Islet of Langerhans (tissue), 1 donor: ENCODE measurements at regions not wholly inside any gene's neighbourhood (a gene's known extent, or its start where the extent isn't known, plus 50 kb on each side); places are given as distances from the start of the nearest gene placed in this dataset.
"Not testable (repeated sequence)": the region's sequence is repeated elsewhere in the genome, so short reads cannot be mapped to it uniquely, and the experiment has no call there.

ENCODE experiments used
- FAIRE-seq: peaks from one replicate; lab custom pipeline; 2011; peaks lifted over from hg19 to GRCh38; lab: Jason Lieb, UNC

- FAIRE-seq: no peak
Measured at GRCh38 chr2:66174491-66174890, 260.4 kb upstream of the MEIS1 start.

- no peak for FAIRE-seq
Measured at GRCh38 chr2:66173645-66174044, 261.3 kb upstream of the MEIS1 start.

DNA sequence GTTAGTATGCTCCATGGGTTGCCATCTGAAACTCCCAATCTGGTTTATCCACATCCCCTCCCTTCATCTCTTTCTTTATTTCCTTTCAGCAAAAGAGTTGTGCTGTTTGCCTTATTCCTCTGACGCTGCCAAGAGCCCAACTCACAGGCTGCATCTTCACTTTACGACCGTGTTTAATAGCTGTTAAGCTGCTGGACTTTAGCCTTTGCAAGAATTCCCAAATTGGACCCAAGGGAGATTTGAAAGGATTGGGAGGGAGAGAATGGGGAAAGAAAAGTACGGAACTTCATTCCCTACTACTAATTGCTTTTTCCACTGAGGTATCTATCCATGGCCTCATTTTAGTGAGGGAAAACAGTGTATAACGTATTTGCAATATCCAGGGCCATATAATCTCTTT lies 263.4 kb upstream of the MEIS1 start:
- FAIRE-seq: no peak

DNA sequence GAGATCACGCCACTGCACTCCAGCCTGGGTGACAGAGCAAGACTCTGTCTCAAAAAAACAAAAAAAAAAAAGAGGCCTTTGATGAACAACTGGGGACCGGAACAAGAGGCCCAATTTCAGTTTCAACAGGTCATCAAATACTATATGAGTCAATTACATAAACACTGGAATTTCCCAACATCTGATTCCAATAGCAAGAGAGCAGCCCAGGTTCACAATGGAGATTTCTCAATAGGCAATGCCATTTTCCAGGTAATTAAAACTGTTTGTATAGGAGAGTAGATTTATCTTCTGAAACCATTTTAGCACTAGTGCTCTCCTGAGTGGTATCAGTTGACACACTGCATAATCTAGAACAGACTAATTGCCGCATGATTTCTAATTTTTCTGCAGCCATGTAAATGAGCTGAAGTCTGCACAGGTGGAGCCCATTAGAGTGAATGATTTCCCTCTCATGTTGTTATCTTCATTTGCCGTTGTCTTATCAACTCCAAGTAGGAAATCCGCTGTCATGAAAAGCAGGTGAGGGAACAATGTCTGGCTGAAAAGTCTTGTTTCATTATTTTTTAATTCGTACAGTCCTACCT lies 264.1 kb upstream of the MEIS1 start:
- FAIRE-seq: no peak

DNA sequence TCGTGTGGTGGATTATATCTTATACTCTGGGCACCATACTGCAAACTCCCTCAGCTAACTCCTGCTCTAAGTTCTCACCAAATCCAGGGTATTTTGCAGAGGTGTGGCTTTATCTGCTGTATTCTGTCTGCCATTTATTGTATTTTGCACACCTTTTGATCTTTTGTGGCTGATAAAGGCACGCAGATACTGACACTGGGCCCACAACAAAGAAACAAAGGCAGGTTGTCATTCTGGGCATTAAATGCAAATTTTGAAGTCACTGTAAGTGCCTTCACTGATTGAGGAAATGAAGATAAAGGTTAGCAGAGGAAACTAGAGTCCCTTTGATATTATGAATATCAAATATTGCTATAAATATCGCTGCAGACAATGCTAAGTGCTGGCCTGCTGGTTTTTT lies 265.8 kb upstream of the MEIS1 start:
- FAIRE-seq: no peak

GRCh38 chr2:66164470-66164869 lies 270.5 kb upstream of the MEIS1 start:
- no peak for FAIRE-seq

DNA sequence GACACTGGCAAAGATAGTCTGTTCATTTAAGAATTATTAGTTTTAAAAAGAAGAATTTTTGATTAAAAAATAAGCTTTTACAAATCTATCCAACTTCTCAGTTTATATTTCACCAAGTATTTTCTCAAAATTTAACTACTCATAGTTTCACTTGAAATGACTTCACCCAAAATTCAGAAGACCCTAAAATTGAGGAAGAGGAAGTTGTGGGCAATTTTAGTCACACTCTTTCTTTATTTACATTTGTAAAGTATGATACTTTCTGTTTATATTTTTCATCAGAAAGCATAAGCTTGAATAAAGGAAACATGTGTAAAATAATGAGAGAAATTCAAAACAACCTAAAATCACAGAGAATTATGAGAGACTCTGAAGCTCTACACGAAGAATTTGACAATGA lies 278.8 kb upstream of the MEIS1 start:
- FAIRE-seq: no peak

DNA sequence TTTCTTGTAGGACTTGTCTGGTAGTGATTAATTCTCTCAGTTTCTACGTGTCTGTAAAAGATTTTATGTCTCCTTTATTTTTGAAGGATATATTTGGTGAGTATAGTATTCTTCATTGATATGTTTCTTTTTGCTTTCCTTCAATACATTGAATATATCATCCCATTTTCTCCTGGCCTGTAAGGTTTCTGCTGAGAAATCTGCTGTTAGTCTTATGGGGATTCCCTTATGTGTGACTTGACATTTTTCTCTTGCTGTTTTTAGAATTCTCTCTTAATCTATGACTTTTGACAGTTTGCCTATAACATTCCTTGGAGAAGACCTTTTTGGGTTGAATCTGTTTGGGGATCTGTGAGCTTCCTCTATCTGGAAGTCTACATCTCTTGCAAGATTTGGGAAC lies 281.0 kb upstream of the MEIS1 start:
- no peak for FAIRE-seq

DNA sequence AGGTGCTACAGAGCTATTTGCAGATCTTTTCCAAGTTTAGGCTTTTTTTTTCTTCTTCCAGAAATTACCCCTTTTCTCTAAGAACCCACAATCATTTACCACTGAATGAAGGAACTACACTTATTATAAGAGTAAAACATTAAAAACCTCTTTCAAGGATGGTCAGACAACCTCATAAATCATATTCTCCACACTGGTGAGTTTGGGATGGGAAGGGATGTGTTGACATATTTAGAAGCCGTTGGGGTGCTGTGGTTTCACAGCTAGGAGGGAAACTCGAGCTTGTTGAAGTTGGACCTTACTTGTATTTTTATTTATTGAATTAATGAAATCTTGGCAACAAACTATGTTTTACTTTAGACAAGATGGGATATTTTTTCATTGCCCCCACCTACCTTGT lies 289.4 kb upstream of the MEIS1 start:
- FAIRE-seq: no peak

DNA sequence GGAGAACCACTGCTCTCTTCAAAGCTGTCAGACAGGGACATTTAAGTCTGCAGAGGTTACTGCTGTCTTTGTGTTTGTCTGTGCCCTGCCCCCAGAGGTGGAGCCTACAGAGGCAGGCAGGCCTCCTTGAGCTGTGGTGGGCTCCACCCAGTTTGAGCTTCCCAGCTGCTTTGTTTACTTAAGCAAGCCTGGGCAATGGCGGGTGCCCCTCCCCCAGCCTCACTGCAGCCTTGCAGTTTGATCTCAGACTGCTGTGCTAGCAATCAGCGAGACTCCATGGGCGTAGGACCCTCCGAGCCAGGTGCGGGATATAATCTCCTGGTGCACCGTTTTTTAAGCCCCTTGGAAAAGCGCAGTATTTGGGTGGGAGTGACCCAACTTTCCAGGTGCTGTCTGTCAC lies 290.6 kb upstream of the MEIS1 start:
- FAIRE-seq: not testable (repeated sequence)

GRCh38 chr2:66137606-66138130 lies 297.3 kb upstream of the MEIS1 start:
- no peak for FAIRE-seq

GRCh38 chr2:66134138-66134701 lies 300.7 kb upstream of the MEIS1 start:
- no peak for FAIRE-seq

- no peak for FAIRE-seq
Measured at GRCh38 chr2:66127656-66128055, 307.3 kb upstream of the MEIS1 start.

DNA sequence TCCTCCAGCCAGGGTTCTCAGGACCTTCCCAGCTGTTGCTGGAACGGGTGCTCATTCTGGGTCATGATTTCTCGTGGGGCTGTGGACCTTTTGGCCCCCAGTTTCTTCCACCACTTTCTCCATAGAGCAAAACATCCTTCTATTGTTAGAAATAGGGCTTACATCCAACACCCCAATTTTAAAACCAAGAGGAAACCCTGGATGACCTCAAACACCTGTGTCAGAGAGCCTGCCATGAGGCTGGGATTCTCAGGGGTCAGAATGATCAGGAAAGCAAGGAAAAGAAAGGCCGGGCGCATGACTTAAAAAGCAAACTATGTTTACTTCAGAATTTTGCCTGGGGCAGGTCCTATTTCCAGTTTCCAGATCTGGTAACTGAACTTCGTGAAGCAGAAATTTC lies 307.9 kb upstream of the MEIS1 start:
- no peak for FAIRE-seq

- FAIRE-seq: no peak
Measured at GRCh38 chr2:66125951-66126350, 309.0 kb upstream of the MEIS1 start.

DNA sequence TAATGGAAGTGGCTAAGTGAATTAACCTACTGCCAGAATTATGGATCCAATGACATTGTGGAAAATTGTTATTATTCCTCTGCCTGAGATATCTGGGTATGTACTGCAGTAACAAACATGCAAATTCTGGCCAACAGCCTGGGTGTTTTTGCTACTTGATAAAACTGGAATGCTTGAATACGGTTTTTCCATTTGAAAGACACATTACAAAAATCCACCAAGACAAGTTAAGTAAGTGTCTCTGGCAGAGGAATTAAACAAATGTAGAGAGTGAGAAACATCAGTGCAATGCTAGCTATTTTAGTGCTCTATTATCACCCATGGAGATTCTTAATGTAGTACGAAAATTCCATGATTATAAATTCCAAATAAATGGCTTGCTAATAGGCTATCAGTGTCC lies 312.4 kb upstream of the MEIS1 start:
- FAIRE-seq: no peak

- no peak for FAIRE-seq
Measured at GRCh38 chr2:66121946-66122345, 313.0 kb upstream of the MEIS1 start.

DNA sequence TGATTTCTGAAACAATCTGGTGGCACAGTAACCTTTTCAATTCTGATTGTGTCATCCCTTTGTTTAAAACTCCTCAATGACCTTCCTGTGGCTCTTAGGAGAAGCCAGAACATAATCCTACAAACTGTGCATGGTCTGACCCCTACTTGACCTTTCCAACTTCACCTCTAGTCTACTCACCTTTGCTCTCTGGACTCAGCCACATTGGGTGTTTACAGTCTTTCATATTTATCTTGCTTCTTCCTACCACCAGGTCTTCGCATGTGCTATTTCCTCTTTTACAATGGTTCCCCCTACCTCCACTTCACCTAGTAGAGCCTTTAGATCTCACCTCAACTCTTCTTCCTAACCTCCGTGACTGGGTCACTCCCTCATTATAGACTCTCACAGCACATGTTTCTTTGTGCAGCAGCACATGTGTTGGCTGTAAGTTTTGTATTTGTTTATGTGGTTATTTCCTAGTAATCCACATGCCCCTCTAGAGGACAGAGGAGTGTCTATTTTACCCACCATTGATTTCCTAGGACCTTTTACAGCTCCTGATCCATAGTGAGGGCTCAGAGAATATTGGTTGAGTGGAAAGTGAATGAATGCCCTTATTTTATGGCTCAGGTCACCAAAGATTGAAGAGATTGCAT lies 320.8 kb upstream of the MEIS1 start:
- no peak for FAIRE-seq

DNA sequence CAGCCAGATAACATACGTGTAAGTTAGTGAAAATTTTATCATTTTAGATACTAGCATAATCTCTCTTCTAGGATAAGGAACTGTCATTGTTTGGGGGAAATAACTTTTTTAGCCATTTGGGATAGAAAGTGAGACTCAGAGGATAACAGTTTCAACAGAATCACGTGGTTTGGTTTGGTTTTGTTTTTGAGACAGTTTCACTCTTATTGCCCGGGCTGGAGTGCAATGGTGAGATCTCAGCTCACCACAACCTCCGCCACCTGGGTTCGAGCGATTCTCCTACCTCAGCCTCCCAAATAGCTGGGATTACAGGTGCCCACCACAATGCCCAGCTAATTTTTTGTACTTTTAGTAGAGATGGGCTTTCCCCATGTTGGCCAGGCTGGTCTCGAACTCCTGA lies 323.2 kb upstream of the MEIS1 start:
- FAIRE-seq: no peak

DNA sequence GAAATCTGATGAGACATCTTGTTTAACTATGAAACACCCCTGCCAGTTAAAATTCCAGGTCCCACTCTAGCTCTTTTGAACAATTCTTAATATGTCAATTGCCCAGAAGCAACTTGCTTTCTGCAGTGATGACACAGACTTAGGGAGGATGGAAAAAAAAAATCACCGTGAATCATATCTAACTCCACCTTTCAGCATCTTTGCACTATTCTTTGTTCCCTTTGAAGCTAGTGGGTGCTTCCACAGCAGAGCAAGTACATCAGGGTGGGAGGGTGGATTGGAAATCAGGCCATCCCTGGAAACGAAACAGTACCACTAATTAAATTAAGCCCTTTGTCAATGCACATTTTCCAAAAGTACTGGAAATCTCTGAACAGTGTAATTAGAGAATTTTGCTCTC lies 324.3 kb upstream of the MEIS1 start:
- FAIRE-seq: no peak

- no peak for FAIRE-seq
Measured at GRCh38 chr2:66110086-66110485, 324.8 kb upstream of the MEIS1 start.

GRCh38 chr2:66109419-66109818 lies 325.5 kb upstream of the MEIS1 start:
- no peak for FAIRE-seq

GRCh38 chr2:66105066-66105753 lies 329.7 kb upstream of the MEIS1 start:
- FAIRE-seq: no peak
